ENCODE measurements at regions not wholly inside any gene's neighbourhood (a gene's known extent, or its start where the extent isn't known, plus 50 kb on each side); places are given as distances from the start of the nearest gene placed in this dataset.

DNA sequence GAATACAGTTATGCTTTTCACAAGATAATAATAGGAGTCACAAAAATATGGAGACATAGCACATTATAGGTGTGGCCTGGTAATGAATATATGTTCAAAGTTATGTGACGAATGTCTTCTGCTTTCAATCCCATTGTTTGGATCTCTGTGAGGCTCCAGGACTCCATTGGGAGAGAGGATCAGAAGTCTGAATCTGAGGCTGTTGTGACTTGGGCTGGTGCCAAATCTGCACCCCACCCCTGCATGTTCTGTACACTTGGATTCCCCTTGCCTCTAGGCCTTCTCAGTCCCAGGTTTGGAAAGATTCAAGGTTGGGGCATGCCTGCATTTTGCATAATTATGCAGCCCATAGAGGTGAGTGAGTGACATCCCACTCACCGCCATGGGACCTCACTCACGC lies 103.1 kb upstream of the MGAT5 start:
- no peak for TF ChIP-seq CTCF (IDR thresholded peaks at IDR 0.05; ENCODE audit: borderline replicate concordance, extremely low read depth, insufficient read depth)

GRCh38 chr2:134152045-134153010 lies 101.5 kb upstream of the MGAT5 start:
- no peak overlapping the region for H3K9ac ChIP-seq (ENCODE audit: low read length in 3 of 3)
- H3K36me3 ChIP-seq (ENCODE audit: control insufficient read depth in 2 of 3, insufficient read depth in 3 of 3, low read length in 3 of 3): no peaks in the 10 kb centered on the region
- no peaks in the 10 kb centered on the region for H3K9me3 ChIP-seq (ENCODE audit: control insufficient read depth in 2 of 3, insufficient read depth in 1 of 3, low read length in 3 of 3)
- no peaks in the 10 kb centered on the region for H3K27me3 ChIP-seq (ENCODE audit: control insufficient read depth, insufficient read depth, low read length)
- DNase-seq: no peak
- H3K27ac ChIP-seq (ENCODE audit: low read depth in 2 of 2, low read length in 2 of 2): no peak overlapping the region
- no peak for TF ChIP-seq CTCF (IDR thresholded peaks at IDR 0.05; ENCODE audit: borderline replicate concordance, extremely low read depth, insufficient read depth)
- H3K4me1 ChIP-seq (ENCODE audit: control insufficient read depth in 2 of 3, insufficient read depth in 2 of 3, low read depth in 1 of 3, low read length in 3 of 3): no peaks in the 10 kb centered on the region
- H3K4me3 ChIP-seq (ENCODE audit: low read length in 3 of 3): no peak overlapping the region
- FAIRE-seq: no peak
- intact Hi-C loops (cut with DNase I): no loop called here

More for the DNA sequence above, 103.1 kb upstream of the MGAT5 start:
- H3K9me3 ChIP-seq (ENCODE audit: control insufficient read depth in 2 of 3, insufficient read depth in 1 of 3, low read length in 3 of 3): no peaks in the 10 kb centered on the region
- FAIRE-seq (no peak), DNase-seq (no peak)
- no peaks in the 10 kb centered on the region for H3K4me1 ChIP-seq (ENCODE audit: control insufficient read depth in 2 of 3, insufficient read depth in 2 of 3, low read depth in 1 of 3, low read length in 3 of 3)
- intact Hi-C loops (cut with DNase I): no loop called here
- H3K36me3 ChIP-seq (ENCODE audit: control insufficient read depth in 2 of 3, insufficient read depth in 3 of 3, low read length in 3 of 3): no peaks in the 10 kb centered on the region
- H3K27ac ChIP-seq (ENCODE audit: low read depth in 2 of 2, low read length in 2 of 2): no peak overlapping the region
- no peak overlapping the region for H3K9ac ChIP-seq (ENCODE audit: low read length in 3 of 3)
- H3K4me3 ChIP-seq (ENCODE audit: low read length in 3 of 3): no peak overlapping the region
- H3K27me3 ChIP-seq (ENCODE audit: control insufficient read depth, insufficient read depth, low read length): no peaks in the 10 kb centered on the region

GRCh38 chr2:134153294-134153880 lies 100.5 kb upstream of the MGAT5 start:
- DNase-seq (no peak), FAIRE-seq (no peak)
- H3K36me3 ChIP-seq (ENCODE audit: control insufficient read depth in 2 of 3, insufficient read depth in 3 of 3, low read length in 3 of 3): no peaks in the 10 kb centered on the region
- H3K9ac ChIP-seq (ENCODE audit: low read length in 3 of 3): no peak overlapping the region
- intact Hi-C loops (cut with DNase I): no loop called here
- no peaks in the 10 kb centered on the region for H3K27me3 ChIP-seq (ENCODE audit: control insufficient read depth, insufficient read depth, low read length)
- H3K9me3 ChIP-seq (ENCODE audit: control insufficient read depth in 2 of 3, insufficient read depth in 1 of 3, low read length in 3 of 3): no peaks in the 10 kb centered on the region
- H3K27ac ChIP-seq (ENCODE audit: low read depth in 2 of 2, low read length in 2 of 2): no peak overlapping the region
- H3K4me3 ChIP-seq (ENCODE audit: low read length in 3 of 3): no peak overlapping the region
- TF ChIP-seq CTCF (IDR thresholded peaks at IDR 0.05; ENCODE audit: borderline replicate concordance, extremely low read depth, insufficient read depth): no peak
- no peaks in the 10 kb centered on the region for H3K4me1 ChIP-seq (ENCODE audit: control insufficient read depth in 2 of 3, insufficient read depth in 2 of 3, low read depth in 1 of 3, low read length in 3 of 3)
